ENCODE measurements at regions not wholly inside any gene's neighbourhood (a gene's known extent, or its start where the extent isn't known, plus 50 kb on each side); places are given as distances from the start of the nearest gene placed in this dataset.

- in situ Hi-C loops (cut with MboI), result no loop called here
- TF ChIP-seq EZH2phosphoT487 (IDR thresholded peaks at IDR 0.05; ENCODE audit: insufficient read depth, low read depth), result no peak
- TF ChIP-seq EZH2 (IDR thresholded peaks at IDR 0.05; ENCODE audit: insufficient read depth, poor library complexity, severe bottlenecking), result no peak
- H3K4me2 ChIP-seq (ENCODE audit: unreplicated experiment), result no peak overlapping the region
These were observed 131.3 kb upstream of the ADRA1B start for GRCh38 chr5:159784993-159785392.

GRCh38 chr5:159785656-159786055, 130.6 kb upstream of the ADRA1B start:
- no peaks in the 10 kb centered on the region for H3K36me3 ChIP-seq (ENCODE audit: low read depth)
- WGBS, 2 experiments (ENCODE audit: low coverage in 1 of 2, low lambda C conversion rate in 2 of 2, missing lambda C conversion rate in 2 of 2), result 46 to 52% methylated on average over 3 of the region's 3 CpGs
- peaks cover 15% of the 10 kb centered on the region for H3K4me1 ChIP-seq (ENCODE audit: insufficient read depth)
- no peaks in the 10 kb centered on the region for H3K27me3 ChIP-seq (replicated peaks; ENCODE audit: insufficient read depth)
- peak; percentile 40 for DNase-seq
- H3K4me3 ChIP-seq, result no peak overlapping the region
- H3K27ac ChIP-seq, result no peak overlapping the region
- in situ Hi-C loops (cut with MboI), result no loop called here
- no peaks in the 10 kb centered on the region for H3K79me2 ChIP-seq (ENCODE audit: insufficient read depth)
- no peak overlapping the region for H2AFZ ChIP-seq
- no peak for TF ChIP-seq EZH2phosphoT487 (IDR thresholded peaks at IDR 0.05; ENCODE audit: insufficient read depth, low read depth)
- H4K20me1 ChIP-seq (ENCODE audit: insufficient read depth), result no peaks in the 10 kb centered on the region
- H3K9me3 ChIP-seq (ENCODE audit: low read depth), result no peaks in the 10 kb centered on the region
- no peak overlapping the region for H3K9ac ChIP-seq
- peaks cover 19% of the 10 kb centered on the region for H3F3A ChIP-seq (ENCODE audit: insufficient read depth)
- H3K9me2 ChIP-seq (ENCODE audit: insufficient read depth), result no peaks in the 10 kb centered on the region
- H3K4me2 ChIP-seq (ENCODE audit: unreplicated experiment), result no peak overlapping the region

More at GRCh38 chr5:159784993-159785392, 131.3 kb upstream of the ADRA1B start:
- H3K4me3 ChIP-seq, result no peak overlapping the region
- H3K9ac ChIP-seq, result no peak overlapping the region
- no peaks in the 10 kb centered on the region for H3K36me3 ChIP-seq (ENCODE audit: low read depth)
- H3K27ac ChIP-seq, result no peak overlapping the region
- H3F3A ChIP-seq (ENCODE audit: insufficient read depth), result peaks cover 25% of the 10 kb centered on the region
- no peak overlapping the region for H2AFZ ChIP-seq
- no peaks in the 10 kb centered on the region for H4K20me1 ChIP-seq (ENCODE audit: insufficient read depth)
- H3K4me1 ChIP-seq (ENCODE audit: insufficient read depth), result peaks cover 19% of the 10 kb centered on the region
- no peaks in the 10 kb centered on the region for H3K9me3 ChIP-seq (ENCODE audit: low read depth)
- DNase-seq, result no peak
- H3K79me2 ChIP-seq (ENCODE audit: insufficient read depth), result no peaks in the 10 kb centered on the region
- no peaks in the 10 kb centered on the region for H3K27me3 ChIP-seq (replicated peaks; ENCODE audit: insufficient read depth)
- H3K9me2 ChIP-seq (ENCODE audit: insufficient read depth), result no peaks in the 10 kb centered on the region

GRCh38 chr5:159786201-159786600, 130.1 kb upstream of the ADRA1B start:
- Histone ChIP-seq H3K79me2 (ENCODE audit: insufficient read depth) (no peaks in the 10 kb centered on the region), H3K4me2 (ENCODE audit: unreplicated experiment) (no peak overlapping the region), H3K4me3 (no peak overlapping the region), H3F3A (ENCODE audit: insufficient read depth) (peaks cover 15% of the 10 kb centered on the region), H2AFZ (no peak overlapping the region), H4K20me1 (ENCODE audit: insufficient read depth) (no peaks in the 10 kb centered on the region), H3K9me3 (ENCODE audit: low read depth) (no peaks in the 10 kb centered on the region), H3K36me3 (ENCODE audit: low read depth) (no peaks in the 10 kb centered on the region), H3K27me3 (replicated peaks; ENCODE audit: insufficient read depth) (no peaks in the 10 kb centered on the region), H3K27ac (no peak overlapping the region), H3K9ac (no peak overlapping the region), H3K4me1 (ENCODE audit: insufficient read depth) (peaks cover 15% of the 10 kb centered on the region), H3K9me2 (ENCODE audit: insufficient read depth) (no peaks in the 10 kb centered on the region)
- 92 to 97% methylated on average over 3 of the region's 3 CpGs for WGBS, 2 experiments (ENCODE audit: low coverage in 1 of 2, low lambda C conversion rate in 2 of 2, missing lambda C conversion rate in 2 of 2)
- DNase-seq, result no peak
- TF ChIP-seq EZH2 (IDR thresholded peaks at IDR 0.05; ENCODE audit: insufficient read depth, poor library complexity, severe bottlenecking) (no peak), EZH2phosphoT487 (IDR thresholded peaks at IDR 0.05; ENCODE audit: insufficient read depth, low read depth) (no peak)
- in situ Hi-C loops (cut with MboI), result no loop called here

- peak; percentile 92 for DNase-seq
- H3K27ac ChIP-seq, result no peak overlapping the region
- no peaks in the 10 kb centered on the region for H3K79me2 ChIP-seq (ENCODE audit: insufficient read depth)
- H2AFZ ChIP-seq, result no peak overlapping the region
- H3K4me2 ChIP-seq (ENCODE audit: unreplicated experiment), result peak overlapping the region; percentile 51
- 0 out of 2 replicates have a peak overlapping the region, but pooled peaks have one; percentile 22 for H3K9ac ChIP-seq
- in situ Hi-C loops (cut with MboI), result no loop called here
- WGBS, 2 experiments (ENCODE audit: low coverage in 1 of 2, low lambda C conversion rate in 2 of 2, missing lambda C conversion rate in 2 of 2), result 18% methylated on average over 14 of the region's 14 CpGs
- TF ChIP-seq EZH2 (IDR thresholded peaks at IDR 0.05; ENCODE audit: insufficient read depth, poor library complexity, severe bottlenecking) (no peak), EZH2phosphoT487 (IDR thresholded peaks at IDR 0.05; ENCODE audit: insufficient read depth, low read depth) (no peak)
- H3K9me2 ChIP-seq (ENCODE audit: insufficient read depth), result no peaks in the 10 kb centered on the region
- no peaks in the 10 kb centered on the region for H3K9me3 ChIP-seq (ENCODE audit: low read depth)
- no peaks in the 10 kb centered on the region for H3K36me3 ChIP-seq (ENCODE audit: low read depth)
- H3K4me1 ChIP-seq (ENCODE audit: insufficient read depth), result peaks cover 15% of the 10 kb centered on the region
- no peaks in the 10 kb centered on the region for H3K27me3 ChIP-seq (replicated peaks; ENCODE audit: insufficient read depth)
- no peak overlapping the region for H3K4me3 ChIP-seq
- H4K20me1 ChIP-seq (ENCODE audit: insufficient read depth), result no peaks in the 10 kb centered on the region
- peaks cover 13% of the 10 kb centered on the region for H3F3A ChIP-seq (ENCODE audit: insufficient read depth)
These were observed 129.2 kb upstream of the ADRA1B start for GRCh38 chr5:159786901-159787691.

Measured in GM23248 (cell line).